Activated B cell treated with CpG ODN at 0.5 μM for 24 hours (primary cell): ENCODE measurements at regions not wholly inside any gene's neighbourhood (a gene's known extent, or its start where the extent isn't known, plus 50 kb on each side); places are given as distances from the start of the nearest gene placed in this dataset.

Experiments used
- ATAC-seq: fragments of 200-7000 bp; cut with Tn5 transposase; one replicate; pipeline ENCODE4 v1.10.0; 2021; ENCODE audit warnings: low read depth, mild to moderate bottlenecking, moderate library complexity
- CTCF ChIA-PET: fragments of 350-600 bp; sonication (Branson Sonifier 250); formaldehyde crosslinking; loops from one replicate; lab custom pipeline; 2021; ENCODE audit warnings: antibody characterized with exemption; lab: Charles Lee
- POLR2A ChIA-PET: fragments of 350-600 bp; sonication (Branson Sonifier 250); formaldehyde crosslinking; loops from one replicate; lab custom pipeline; 2021; ENCODE audit warnings: antibody characterized with exemption; lab: Charles Lee
- DNase-seq: peaks from one replicate; pipeline ENCODE4 v3.0.0; 2022
- H3K27ac Mint-ChIP-seq: one replicate; pipeline ENCODE4 v1.8.0; 2020; ENCODE audit warnings: mixed read lengths
- H3K27me3 Mint-ChIP-seq: one replicate; pipeline ENCODE4 v1.8.0; 2021; ENCODE audit warnings: mixed read lengths
- H3K36me3 Mint-ChIP-seq: one replicate; pipeline ENCODE4 v1.8.0; 2021; ENCODE audit warnings: low read depth, mixed read lengths
- H3K4me1 Mint-ChIP-seq: one replicate; pipeline ENCODE4 v1.8.0; 2021; ENCODE audit warnings: mixed read lengths
- H3K4me3 Mint-ChIP-seq: one replicate; pipeline ENCODE4 v1.8.0; 2020; ENCODE audit warnings: mild to moderate bottlenecking, mixed read lengths
- H3K9me3 Mint-ChIP-seq: one replicate; pipeline ENCODE4 v1.8.0; 2020; ENCODE audit warnings: mixed read lengths
- CTCF ChIP-seq: fragments of 200-600 bp; IDR thresholded peaks from one replicate; pipeline ENCODE4 v1.8.0; 2022; ENCODE audit warnings: antibody characterized with exemption, mild to moderate bottlenecking
- intact Hi-C: fragments of 100-400 bp; cut with micrococcal nuclease; formaldehyde crosslinking; loops from one replicate; pipeline ENCODE4 v1.15.1; 2024

DNA sequence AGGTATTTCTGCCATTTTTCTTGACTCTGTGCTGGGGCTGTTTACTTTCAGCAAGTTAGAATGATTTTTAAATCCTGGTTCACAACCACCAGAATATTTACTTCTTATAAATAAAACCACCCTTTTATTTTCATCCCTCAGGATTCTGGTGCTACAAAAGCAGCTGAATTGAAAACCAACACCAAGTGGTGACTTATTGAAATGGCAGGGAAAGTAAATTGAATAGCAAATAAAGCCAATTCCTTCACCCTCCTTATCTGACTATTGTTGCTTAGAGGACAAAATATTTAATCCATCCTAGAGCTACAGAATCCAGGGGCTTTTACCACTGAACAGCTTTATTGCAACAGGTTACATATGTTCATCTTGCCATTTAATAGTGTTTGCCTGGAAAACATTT lies 828.6 kb upstream of the GHITM start:
- no peak for DNase-seq
- peaks cover 10% of the 10 kb centered on the region for H3K9me3 Mint-ChIP-seq
- no peaks in the 10 kb centered on the region for H3K36me3 Mint-ChIP-seq
- no peak overlapping the region for H3K4me3 Mint-ChIP-seq
- no peak for TF ChIP-seq CTCF
- CTCF ChIA-PET = no interaction called here
- no peak for ATAC-seq
- POLR2A ChIA-PET = no interaction called here
- intact Hi-C loops = no loop called here
- no peaks in the 10 kb centered on the region for H3K4me1 Mint-ChIP-seq
- H3K27me3 Mint-ChIP-seq = no peaks in the 10 kb centered on the region
- no peak overlapping the region for H3K27ac Mint-ChIP-seq

GRCh38 chr10:83312570-83312969 lies 826.7 kb upstream of the GHITM start:
- H3K27me3 Mint-ChIP-seq = no peaks in the 10 kb centered on the region
- intact Hi-C loops = no loop called here
- H3K27ac Mint-ChIP-seq = no peak overlapping the region
- peaks cover 11% of the 10 kb centered on the region for H3K9me3 Mint-ChIP-seq
- ChIA-PET CTCF (no interaction called here), POLR2A (no interaction called here)
- no peaks in the 10 kb centered on the region for H3K4me1 Mint-ChIP-seq
- ATAC-seq (no peak), DNase-seq (no peak)
- TF ChIP-seq CTCF = no peak
- H3K4me3 Mint-ChIP-seq = no peak overlapping the region
- H3K36me3 Mint-ChIP-seq = no peaks in the 10 kb centered on the region

DNA sequence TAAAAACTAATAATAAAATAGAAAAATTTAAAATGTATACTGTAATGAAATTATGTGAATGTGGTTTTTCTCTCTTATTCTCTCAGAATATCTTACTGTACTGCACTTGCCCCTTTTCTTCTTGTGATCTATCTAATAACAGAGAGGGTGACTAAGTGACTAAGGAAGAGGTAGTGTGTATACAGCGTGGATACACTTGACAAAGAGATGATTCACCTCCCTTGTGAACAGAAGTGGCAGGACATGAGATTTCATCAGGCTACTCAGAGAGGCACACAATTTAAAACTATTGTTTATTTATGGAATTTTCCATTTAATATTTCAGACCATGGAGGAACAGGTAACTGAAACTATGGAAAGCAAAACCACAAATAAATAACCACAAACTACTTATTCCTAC lies 806.6 kb upstream of the GHITM start:
- ATAC-seq = no peak
- intact Hi-C loops = no loop called here
- Mint-ChIP-seq H3K4me3 (no peak overlapping the region), H3K9me3 (peaks cover 6% of the 10 kb centered on the region), H3K36me3 (no peaks in the 10 kb centered on the region), H3K4me1 (no peaks in the 10 kb centered on the region), H3K27me3 (no peaks in the 10 kb centered on the region), H3K27ac (no peak overlapping the region)
- CTCF ChIA-PET = no interaction called here
- TF ChIP-seq CTCF = no peak
- DNase-seq = no peak
- POLR2A ChIA-PET = no interaction called here

GRCh38 chr10:83333566-83333965 lies 805.7 kb upstream of the GHITM start:
- TF ChIP-seq CTCF = no peak

DNA sequence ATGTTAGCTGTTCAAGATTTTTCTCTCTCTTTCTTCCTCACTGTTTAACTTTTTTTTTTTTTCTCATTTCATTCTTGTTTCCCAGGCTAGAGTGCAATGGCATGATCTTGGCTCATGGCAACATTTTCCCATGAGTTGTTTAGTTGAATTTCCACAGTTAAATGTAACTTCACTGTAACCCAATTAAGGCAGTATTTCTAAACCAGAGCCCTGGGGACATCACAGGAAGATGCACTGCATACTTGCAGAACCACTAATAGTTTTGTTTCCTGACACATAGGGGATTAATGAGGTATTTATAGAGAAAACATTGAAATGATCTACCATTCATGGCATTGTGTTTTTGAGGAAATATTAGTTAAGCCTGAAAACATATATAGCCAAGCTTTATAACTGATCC lies 795.6 kb upstream of the GHITM start:
- no peak for TF ChIP-seq CTCF
- ATAC-seq = no peak
- no peak overlapping the region for H3K27ac Mint-ChIP-seq
- peaks cover 12% of the 10 kb centered on the region for H3K9me3 Mint-ChIP-seq
- no peaks in the 10 kb centered on the region for H3K36me3 Mint-ChIP-seq
- H3K4me1 Mint-ChIP-seq = no peaks in the 10 kb centered on the region
- POLR2A ChIA-PET = no interaction called here
- no peak for DNase-seq
- H3K27me3 Mint-ChIP-seq = no peaks in the 10 kb centered on the region
- no peak overlapping the region for H3K4me3 Mint-ChIP-seq
- intact Hi-C loops = no loop called here
- CTCF ChIA-PET = no interaction called here

More at GRCh38 chr10:83333566-83333965, 805.7 kb upstream of the GHITM start:
- Mint-ChIP-seq H3K4me3 (no peak overlapping the region), H3K9me3 (peaks cover 6% of the 10 kb centered on the region), H3K27ac (no peak overlapping the region), H3K36me3 (no peaks in the 10 kb centered on the region), H3K4me1 (no peaks in the 10 kb centered on the region), H3K27me3 (no peaks in the 10 kb centered on the region)
- intact Hi-C loops = no loop called here
- CTCF ChIA-PET = no interaction called here
- ATAC-seq (no peak), DNase-seq (no peak)
- POLR2A ChIA-PET = no interaction called here
